ENCODE measurements at regions not wholly inside any gene's neighbourhood (a gene's known extent, or its start where the extent isn't known, plus 50 kb on each side); places are given as distances from the start of the nearest gene placed in this dataset.
A peak's percentile ranks its signal among the peaks of the same experiment; 100 is the strongest.

GRCh38 chr10:80769700-80770160, 232.0 kb downstream of the SH2D4B start:
- no peaks in the 10 kb centered on the region for H3K23me2 ChIP-seq (ENCODE audit: low read depth, low read length)
- peak overlapping the region; percentile 26; the same call in 1 of the 2 replicates for H2AFZ ChIP-seq (ENCODE audit: low read length)
- ChIA-PET POLR2A (ENCODE audit: partially characterized antibody) (no interaction called here), CTCF (ENCODE audit: partially characterized antibody) (interaction anchor here (1.0 to 1.9 kb wide), 6 partner anchors 10 to 176 kb away, joined by 3 to 5 read pairs (median 4); no protein-coding TSS in a partner anchor)
- no peaks in the 10 kb centered on the region for H3K27me3 ChIP-seq (replicated peaks in 1 of 4; ENCODE audit: control insufficient read depth in 3 of 4, extremely low read depth in 1 of 4, insufficient read depth in 3 of 4, low read length in 3 of 4)
- no peak overlapping the region for H3K4me2 ChIP-seq (ENCODE audit: insufficient read depth in 1 of 2, low read depth in 2 of 2, low read length in 2 of 2)
- H3K36me3 ChIP-seq (ENCODE audit: control insufficient read depth in 2 of 4, insufficient read depth in 4 of 4, low read length in 3 of 4), result no peaks in the 10 kb centered on the region
- peak overlapping the region; percentile 34; the same call in 1 of the 2 replicates for H2BK20ac ChIP-seq (ENCODE audit: low read length)
- no peak overlapping the region for H3K9ac ChIP-seq (replicated peaks in 1 of 4; ENCODE audit: extremely low read depth in 1 of 4, low read depth in 3 of 4, low read length in 3 of 4)
- H2BK15ac ChIP-seq (ENCODE audit: low read length), result no peak overlapping the region
- H2BK120ac ChIP-seq (replicated peaks; ENCODE audit: low read depth, low read length), result no peak overlapping the region
- no peak overlapping the region for H2AK5ac ChIP-seq (ENCODE audit: low read depth, low read length)
- FAIRE-seq, result no peak
- H4K8ac ChIP-seq (ENCODE audit: extremely low read depth, insufficient read depth, low read length), result no peak overlapping the region
- no peaks in the 10 kb centered on the region for H3K4me1 ChIP-seq (replicated peaks in 1 of 4; ENCODE audit: control insufficient read depth in 3 of 4, insufficient read depth in 4 of 4, low read length in 3 of 4)
- TF ChIP-seq CTCF (IDR thresholded peaks at IDR 0.05; ENCODE audit: control extremely low read depth in 1 of 3, insufficient read depth in 1 of 3, low read depth in 1 of 3, low read length in 3 of 3) (no peak), SIRT6 (IDR thresholded peaks at IDR 0.05; ENCODE audit: low read length) (no peak), RFX5 (IDR thresholded peaks at IDR 0.05; ENCODE audit: borderline replicate concordance, low read depth, low read length) (no peak), MAFK (IDR thresholded peaks at IDR 0.05; ENCODE audit: low read depth, low read length) (no peak), E2F6 (IDR thresholded peaks at IDR 0.05) (peak; percentile 69), CHD2 (IDR thresholded peaks at IDR 0.05; ENCODE audit: low read length) (no peak), MAX (IDR thresholded peaks at IDR 0.05) (peak; percentile 77), CEBPB (IDR thresholded peaks at IDR 0.05; ENCODE audit: low read depth, low read length) (peak; percentile 29; the same call in 1 of the 2 replicates), CHD1 (IDR thresholded peaks at IDR 0.05; ENCODE audit: low read depth, low read length) (no peak), SRF (IDR thresholded peaks at IDR 0.05; ENCODE audit: low read depth, low read length) (no peak)
- no peaks in the 10 kb centered on the region for H3K79me2 ChIP-seq (ENCODE audit: control insufficient read depth in 1 of 2, insufficient read depth in 2 of 2, low read length in 2 of 2)
- H3K4ac ChIP-seq (replicated peaks; ENCODE audit: insufficient read length, low read depth, low read length), result no peak overlapping the region
- no peak overlapping the region for H3K18ac ChIP-seq (ENCODE audit: extremely low read depth, low read length)
- H3K56ac ChIP-seq (replicated peaks; ENCODE audit: insufficient read length, low read depth, low read length), result no peak overlapping the region
- H3K4me3 ChIP-seq (ENCODE audit: extremely low read depth in 1 of 4, insufficient read depth in 2 of 4, low read depth in 3 of 4, low read length in 4 of 4), result no peak overlapping the region
- no peaks in the 10 kb centered on the region; a peak in 1 of 4 replicates for H3K9me3 ChIP-seq (ENCODE audit: insufficient read depth in 2 of 2, low read depth in 1 of 2, low read length in 1 of 2)
- no peaks in the 10 kb centered on the region for H3K79me1 ChIP-seq (ENCODE audit: low read depth, low read length)
- no peak for DNase-seq (ENCODE audit: low read depth in 1 of 2, low spot score in 2 of 2)
- no peak overlapping the region for H4K5ac ChIP-seq (ENCODE audit: insufficient read length, low read depth, low read length)
- WGBS, 2 experiments (ENCODE audit: extremely low coverage in 1 of 2, insufficient coverage in 1 of 2, insufficient read length in 1 of 2, insufficient replicate concordance in 2 of 2, low coverage in 1 of 2, low lambda C conversion rate in 2 of 2, missing lambda C conversion rate in 1 of 2), result 81% methylated on average over 2 of the region's 2 CpGs; no CpG with 5 or more reads in 1 of the 2 experiments
- H3K23ac ChIP-seq (ENCODE audit: insufficient read length), result no peak overlapping the region
- H2BK12ac ChIP-seq (ENCODE audit: low read depth, low read length), result 0 out of 2 replicates have a peak overlapping the region, but pooled peaks have one; percentile 20
- peak overlapping the region; percentile 16 for H4K91ac ChIP-seq (replicated peaks; ENCODE audit: insufficient read length, low read length)
- H3K14ac ChIP-seq (ENCODE audit: insufficient read length), result no peak overlapping the region
- no peaks in the 10 kb centered on the region for H4K20me1 ChIP-seq (replicated peaks in 1 of 2; ENCODE audit: control insufficient read depth in 1 of 2, insufficient read depth in 2 of 2, low read length in 2 of 2)
- H2BK5ac ChIP-seq (ENCODE audit: low read depth, low read length), result no peak overlapping the region
- no peak overlapping the region for H3K27ac ChIP-seq (ENCODE audit: low read depth, low read length)
